GM12878 (cell line): ENCODE measurements at regions not wholly inside any gene's neighbourhood (a gene's known extent, or its start where the extent isn't known, plus 50 kb on each side); places are given as distances from the start of the nearest gene placed in this dataset.

Source experiments
- CHD1 ChIP-seq: IDR thresholded peaks from 2 replicates; pipeline ENCODE4 v1.6.1; 2012; ENCODE audit warnings: low read depth, low read length, improper control_type of control experiment
- EP300 ChIP-seq, 2 experiments: fragments of 150-350 bp in 1 of 2; IDR thresholded peaks; 2 replicates each; pipeline ENCODE4 v1.6.1; 2011 to 2012; ENCODE audit warnings: low read depth in 2 of 2, low read length in 2 of 2, borderline replicate concordance in 1 of 2, improper control_type of control experiment in 1 of 2, inconsistent platforms in 1 of 2; ENCODE audit not compliant: control insufficient read depth in 1 of 2
- EZH2 ChIP-seq: IDR thresholded peaks from 2 replicates; pipeline ENCODE4 v1.6.1; 2012; ENCODE audit warnings: low read depth, mild to moderate bottlenecking, control low read depth, inconsistent platforms, low read length, borderline replicate concordance; ENCODE audit not compliant: control insufficient read depth
- MXI1 ChIP-seq: fragments of 150-350 bp; IDR thresholded peaks from 2 replicates; pipeline ENCODE4 v1.6.1; 2011; ENCODE audit warnings: low read depth, mild to moderate bottlenecking, inconsistent platforms, low read length, improper control_type of control experiment
- RAD21 ChIP-seq: IDR thresholded peaks from 2 replicates; pipeline ENCODE4 v1.6.1; 2011; ENCODE audit warnings: mild to moderate bottlenecking, low read depth, low read length, moderate library complexity; ENCODE audit not compliant: insufficient read depth
- TF ChIP-seq, protein P1 (sequence below), 3 experiments: IDR thresholded peaks in 2 of 3; conservative IDR thresholded peaks in 1 of 3; 2 replicates each; pipeline ENCODE4 v1.5.1; 2011; ENCODE audit warnings: low read depth in 3 of 3, low read length in 3 of 3, mild to moderate bottlenecking in 3 of 3, control low read depth in 2 of 3, moderate library complexity in 2 of 3, inconsistent platforms in 1 of 3, mixed read lengths in 1 of 3; ENCODE audit not compliant: control insufficient read depth in 2 of 3, insufficient read depth in 1 of 3; ENCODE audit errors: extremely low read depth in 1 of 3

DNA sequence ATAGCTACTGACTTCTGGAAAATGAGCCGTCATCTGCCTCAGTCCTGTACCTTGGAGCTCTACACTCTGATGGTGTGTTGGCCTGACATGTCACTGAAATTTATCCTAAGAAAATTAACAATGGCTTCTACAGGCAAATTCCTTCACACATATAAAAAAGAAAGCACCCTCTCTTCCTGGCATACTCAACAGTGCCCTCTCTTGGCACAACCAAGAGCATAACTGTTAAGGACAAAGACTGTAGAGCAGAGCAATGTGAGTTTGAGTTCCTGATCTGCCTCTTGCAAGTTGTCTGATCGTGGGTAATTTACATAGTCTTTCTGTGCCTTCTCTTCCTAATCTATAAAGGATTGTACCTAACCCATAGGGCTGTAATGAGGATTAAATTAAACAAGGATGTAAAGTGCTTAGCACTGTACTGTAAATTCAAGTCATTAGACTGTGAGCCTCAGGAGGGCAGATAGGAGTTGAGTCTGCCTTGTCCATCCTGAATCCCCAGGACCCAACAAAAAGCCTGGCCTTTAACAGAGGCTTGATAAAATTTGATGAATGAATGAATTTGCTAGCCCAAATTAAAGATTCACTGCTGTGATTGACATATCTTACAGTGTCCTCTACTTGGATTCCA, 83.5 kb downstream of the SYF2 start:
- no peak for TF ChIP-seq CHD1
- no peak for TF ChIP-seq EP300 (IDR thresholded peaks at IDR 0.05; ENCODE audit: borderline replicate concordance in 1 of 2, control insufficient read depth in 1 of 2, low read depth in 2 of 2, low read length in 2 of 2)
- TF ChIP-seq, protein P1, sequence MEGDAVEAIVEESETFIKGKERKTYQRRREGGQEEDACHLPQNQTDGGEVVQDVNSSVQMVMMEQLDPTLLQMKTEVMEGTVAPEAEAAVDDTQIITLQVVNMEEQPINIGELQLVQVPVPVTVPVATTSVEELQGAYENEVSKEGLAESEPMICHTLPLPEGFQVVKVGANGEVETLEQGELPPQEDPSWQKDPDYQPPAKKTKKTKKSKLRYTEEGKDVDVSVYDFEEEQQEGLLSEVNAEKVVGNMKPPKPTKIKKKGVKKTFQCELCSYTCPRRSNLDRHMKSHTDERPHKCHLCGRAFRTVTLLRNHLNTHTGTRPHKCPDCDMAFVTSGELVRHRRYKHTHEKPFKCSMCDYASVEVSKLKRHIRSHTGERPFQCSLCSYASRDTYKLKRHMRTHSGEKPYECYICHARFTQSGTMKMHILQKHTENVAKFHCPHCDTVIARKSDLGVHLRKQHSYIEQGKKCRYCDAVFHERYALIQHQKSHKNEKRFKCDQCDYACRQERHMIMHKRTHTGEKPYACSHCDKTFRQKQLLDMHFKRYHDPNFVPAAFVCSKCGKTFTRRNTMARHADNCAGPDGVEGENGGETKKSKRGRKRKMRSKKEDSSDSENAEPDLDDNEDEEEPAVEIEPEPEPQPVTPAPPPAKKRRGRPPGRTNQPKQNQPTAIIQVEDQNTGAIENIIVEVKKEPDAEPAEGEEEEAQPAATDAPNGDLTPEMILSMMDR (IDR thresholded peaks at IDR 0.05 in 2 of 3, conservative IDR thresholded peaks at IDR 0.05 in 1 of 3; ENCODE audit: control insufficient read depth in 2 of 3, extremely low read depth in 1 of 3, insufficient read depth in 1 of 3, low read depth in 3 of 3, low read length in 3 of 3): peak; percentile 61 to 81 (median 67)
- no peak for TF ChIP-seq MXI1
- TF ChIP-seq EZH2: no peak
- peak; percentile 82 for TF ChIP-seq RAD21
